ENCODE measurements at regions not wholly inside any gene's neighbourhood (a gene's known extent, or its start where the extent isn't known, plus 50 kb on each side); places are given as distances from the start of the nearest gene placed in this dataset.
A peak's percentile ranks its signal among the peaks of the same experiment; 100 is the strongest.

DNA sequence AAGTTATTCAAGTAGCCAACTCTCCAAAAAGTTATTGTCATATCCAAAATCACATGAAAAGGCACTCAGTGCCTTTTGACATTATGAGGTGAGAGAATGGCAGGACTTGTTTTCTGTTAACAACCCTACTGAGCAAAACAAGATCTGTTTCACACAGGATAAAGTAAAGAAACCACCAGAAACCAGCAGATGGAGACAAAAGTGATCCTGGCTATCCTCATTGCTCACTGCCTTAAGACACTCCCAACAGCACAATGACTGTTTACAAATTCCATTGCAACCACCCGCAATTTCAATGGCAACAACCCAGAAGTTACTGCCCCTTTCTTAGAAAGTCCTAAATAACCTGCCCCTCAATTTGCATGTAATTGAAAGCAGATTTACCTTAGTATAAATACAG is 352.6 kb upstream of the NDN start:
- peaks cover 0 to 4% of the 10 kb centered on the region in 2 experiments for H3K4me1 Mint-ChIP-seq
- Histone ChIP-seq H2BK12ac (ENCODE audit: insufficient read length, low read depth, low read length) (no peak overlapping the region), H3K9me3 (ENCODE audit: control insufficient read depth, low read depth, low read length) (peaks cover 40% of the 10 kb centered on the region), H3K4me2 (ENCODE audit: insufficient read depth, insufficient read length, low read length) (no peak overlapping the region), H3K79me2 (ENCODE audit: insufficient read depth, low read length) (no peaks in the 10 kb centered on the region), H4K5ac (ENCODE audit: insufficient read length, low read depth, low read length) (no peak overlapping the region), H3K79me1 (ENCODE audit: insufficient read depth, low read depth, low read length, poor library complexity, severe bottlenecking) (no peaks in the 10 kb centered on the region), H2BK120ac (ENCODE audit: low read depth, low read length, poor library complexity, severe bottlenecking) (no peak overlapping the region), H3K27me3 (ENCODE audit: insufficient read depth, low read length) (no peaks in the 10 kb centered on the region), H2BK5ac (ENCODE audit: insufficient read length, low read length) (no peak overlapping the region), H3K18ac (ENCODE audit: insufficient read length, low read depth, low read length) (no peak overlapping the region), H3K23ac (ENCODE audit: insufficient read length, low read depth, low read length) (no peak overlapping the region), H3K9ac (ENCODE audit: extremely low read depth, insufficient read length, low read length) (no peak overlapping the region), H3K27ac (ENCODE audit: insufficient read length, low read depth, low read length) (no peak overlapping the region), H3T11ph (ENCODE audit: low read length) (no peak overlapping the region), H3K23me2 (ENCODE audit: insufficient read length, low read depth, low read length, poor library complexity, severe bottlenecking) (no peaks in the 10 kb centered on the region), H3K4me1 (ENCODE audit: insufficient read depth, low read length) (no peaks in the 10 kb centered on the region), H3K56ac (ENCODE audit: insufficient read length, low read depth, low read length) (no peak overlapping the region), H2BK20ac (ENCODE audit: low read depth, low read length, poor library complexity, severe bottlenecking) (no peak overlapping the region), H2AFZ (ENCODE audit: low read length) (no peak overlapping the region), H2BK15ac (ENCODE audit: low read depth, low read length) (no peak overlapping the region), H2AK5ac (ENCODE audit: insufficient read length, low read length) (no peak overlapping the region), H3K14ac (ENCODE audit: insufficient read depth, low read length) (no peak overlapping the region), H4K20me1 (ENCODE audit: control insufficient read depth, insufficient read depth, insufficient read length) (no peaks in the 10 kb centered on the region), H4K8ac (replicated peaks; ENCODE audit: insufficient read length, low read depth, low read length) (no peak overlapping the region), H4K91ac (ENCODE audit: insufficient read length, low read depth, low read length) (no peak overlapping the region), H3K4ac (ENCODE audit: low read depth, low read length) (no peak overlapping the region)
- DNase-seq, result no peak
- peaks cover 2% of the 10 kb centered on the region; the same call in 1 of the 2 replicates for H3K27me3 Mint-ChIP-seq (ENCODE audit: low read depth)
- H3K9me3 Mint-ChIP-seq, result peaks cover 86 to 95% of the 10 kb centered on the region in 2 experiments
- peaks cover 12 to 17% (median 12%) of the 10 kb centered on the region in 3 experiments for H3K36me3 Mint-ChIP-seq (ENCODE audit: insufficient read depth in 1 of 3, low read depth in 3 of 3)
- no peak overlapping the region for H3K4me3 Mint-ChIP-seq
- no peak overlapping the region for H3K27ac Mint-ChIP-seq
- peak; percentile 50; the same call in 2 of the 3 replicates for TF ChIP-seq CTCF (conservative IDR thresholded peaks at IDR 0.05)
- WGBS (ENCODE audit: extremely low coverage, insufficient read length, low lambda C conversion rate), result no CpG with 5 or more reads among the region's 1 CpG
